ENCODE measurements at regions not wholly inside any gene's neighbourhood (a gene's known extent, or its start where the extent isn't known, plus 50 kb on each side); places are given as distances from the start of the nearest gene placed in this dataset.

GRCh38 chr5:62065050-62065449 lies 241.0 kb upstream of the KIF2A start:
- no peaks in the 10 kb centered on the region for H3K9me3 ChIP-seq (ENCODE audit: insufficient read depth, low read length, severe bottlenecking)
- H3K9ac ChIP-seq (ENCODE audit: low read depth, low read length): no peak overlapping the region
- DNase-seq: no peak
- H4K20me1 ChIP-seq (ENCODE audit: insufficient read depth, low read length): no peaks in the 10 kb centered on the region
- no peak overlapping the region for H3K27ac ChIP-seq (ENCODE audit: low read length)
- ATAC-seq (ENCODE audit: insufficient read depth, low read depth): no peak
- no peak overlapping the region for H3K4me3 ChIP-seq (ENCODE audit: low read depth in 1 of 2, low read length in 2 of 2)
- no peak overlapping the region for H2AFZ ChIP-seq (ENCODE audit: low read depth, low read length)
- H3K4me1 ChIP-seq (ENCODE audit: insufficient read depth, low read length): no peaks in the 10 kb centered on the region
- H3K36me3 ChIP-seq (ENCODE audit: insufficient read depth, low read length): no peaks in the 10 kb centered on the region
- no peak for TF ChIP-seq EZH2 (IDR thresholded peaks at IDR 0.05; ENCODE audit: borderline replicate concordance, low read depth, low read length, severe bottlenecking)
- TF ChIP-seq, protein P1, sequence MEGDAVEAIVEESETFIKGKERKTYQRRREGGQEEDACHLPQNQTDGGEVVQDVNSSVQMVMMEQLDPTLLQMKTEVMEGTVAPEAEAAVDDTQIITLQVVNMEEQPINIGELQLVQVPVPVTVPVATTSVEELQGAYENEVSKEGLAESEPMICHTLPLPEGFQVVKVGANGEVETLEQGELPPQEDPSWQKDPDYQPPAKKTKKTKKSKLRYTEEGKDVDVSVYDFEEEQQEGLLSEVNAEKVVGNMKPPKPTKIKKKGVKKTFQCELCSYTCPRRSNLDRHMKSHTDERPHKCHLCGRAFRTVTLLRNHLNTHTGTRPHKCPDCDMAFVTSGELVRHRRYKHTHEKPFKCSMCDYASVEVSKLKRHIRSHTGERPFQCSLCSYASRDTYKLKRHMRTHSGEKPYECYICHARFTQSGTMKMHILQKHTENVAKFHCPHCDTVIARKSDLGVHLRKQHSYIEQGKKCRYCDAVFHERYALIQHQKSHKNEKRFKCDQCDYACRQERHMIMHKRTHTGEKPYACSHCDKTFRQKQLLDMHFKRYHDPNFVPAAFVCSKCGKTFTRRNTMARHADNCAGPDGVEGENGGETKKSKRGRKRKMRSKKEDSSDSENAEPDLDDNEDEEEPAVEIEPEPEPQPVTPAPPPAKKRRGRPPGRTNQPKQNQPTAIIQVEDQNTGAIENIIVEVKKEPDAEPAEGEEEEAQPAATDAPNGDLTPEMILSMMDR (IDR thresholded peaks at IDR 0.05; ENCODE audit: borderline replicate concordance, extremely low read depth, low read length, poor library complexity, severe bottlenecking): no peak
- H3K79me2 ChIP-seq (ENCODE audit: insufficient read depth, low read length): no peaks in the 10 kb centered on the region
- H3K27me3 ChIP-seq (ENCODE audit: insufficient read depth, low read length, poor library complexity): peaks cover 7% of the 10 kb centered on the region
- H3K4me2 ChIP-seq (ENCODE audit: insufficient read depth, low read length): no peak overlapping the region

DNA sequence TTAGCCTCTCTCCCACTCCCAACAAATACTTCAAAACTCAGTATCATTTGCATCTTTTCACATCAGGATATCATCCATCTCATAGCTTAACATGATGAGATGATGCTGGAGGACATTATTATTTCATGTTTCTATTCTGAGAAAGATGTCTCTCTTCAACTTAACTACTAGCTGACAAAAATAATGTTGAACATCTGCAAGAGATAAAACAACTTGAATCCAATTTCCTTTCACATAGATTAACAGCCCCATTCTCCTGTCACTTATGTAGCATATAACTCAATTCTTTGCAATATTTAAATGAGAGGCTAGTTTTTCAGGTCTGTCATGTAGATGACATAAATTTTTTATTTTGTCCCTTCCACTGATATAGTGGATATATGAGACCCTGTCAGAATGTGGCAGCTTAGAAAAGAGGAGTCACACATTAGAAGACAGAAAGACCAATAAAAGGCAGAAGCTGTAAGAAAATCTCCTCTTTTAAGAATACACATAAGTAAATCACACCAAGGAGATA lies 239.2 kb upstream of the KIF2A start:
- H4K20me1 ChIP-seq (ENCODE audit: insufficient read depth, low read length): no peaks in the 10 kb centered on the region
- H3K9me3 ChIP-seq (ENCODE audit: insufficient read depth, low read length, severe bottlenecking): no peaks in the 10 kb centered on the region
- H2AFZ ChIP-seq (ENCODE audit: low read depth, low read length): no peak overlapping the region
- H3K9ac ChIP-seq (ENCODE audit: low read depth, low read length): no peak overlapping the region
- no peak overlapping the region for H3K4me3 ChIP-seq (ENCODE audit: low read depth in 1 of 2, low read length in 2 of 2)
- no peaks in the 10 kb centered on the region for H3K79me2 ChIP-seq (ENCODE audit: insufficient read depth, low read length)
- ATAC-seq (ENCODE audit: insufficient read depth, low read depth) (no peak), DNase-seq (no peak)
- H3K4me1 ChIP-seq (ENCODE audit: insufficient read depth, low read length): no peaks in the 10 kb centered on the region
- H3K27ac ChIP-seq (ENCODE audit: low read length): no peak overlapping the region
- H3K27me3 ChIP-seq (ENCODE audit: insufficient read depth, low read length, poor library complexity): peaks cover 7% of the 10 kb centered on the region
- no peaks in the 10 kb centered on the region for H3K36me3 ChIP-seq (ENCODE audit: insufficient read depth, low read length)
- no peak for TF ChIP-seq EZH2 (IDR thresholded peaks at IDR 0.05; ENCODE audit: borderline replicate concordance, low read depth, low read length, severe bottlenecking)
- TF ChIP-seq, protein P1 (IDR thresholded peaks at IDR 0.05; ENCODE audit: borderline replicate concordance, extremely low read depth, low read length, poor library complexity, severe bottlenecking): no peak
- H3K4me2 ChIP-seq (ENCODE audit: insufficient read depth, low read length): no peak overlapping the region

DNA sequence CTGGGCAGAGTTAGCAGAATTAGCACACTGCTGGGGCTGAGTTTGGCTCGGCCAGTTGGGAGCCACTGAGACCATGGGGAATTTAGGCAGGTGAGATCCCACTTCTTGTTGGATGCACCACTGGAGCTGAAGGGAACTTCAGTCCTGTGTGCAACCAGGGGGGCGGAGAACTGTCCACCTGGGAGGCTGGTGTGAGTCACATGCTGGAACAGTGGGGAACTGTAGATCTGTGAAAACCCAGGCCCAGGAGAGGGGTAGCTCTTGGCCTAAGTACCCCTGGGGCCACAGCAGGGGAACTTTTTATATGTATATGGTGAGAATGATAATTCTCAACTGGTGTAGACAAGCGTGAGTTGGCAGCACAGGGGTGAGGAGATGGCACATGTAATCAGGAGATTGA lies 237.5 kb upstream of the KIF2A start:
- Histone ChIP-seq H3K4me1 (ENCODE audit: insufficient read depth, low read length) (no peaks in the 10 kb centered on the region), H3K27me3 (ENCODE audit: insufficient read depth, low read length, poor library complexity) (peaks cover 7% of the 10 kb centered on the region), H3K9ac (ENCODE audit: low read depth, low read length) (no peak overlapping the region), H3K9me3 (ENCODE audit: insufficient read depth, low read length, severe bottlenecking) (no peaks in the 10 kb centered on the region), H4K20me1 (ENCODE audit: insufficient read depth, low read length) (no peaks in the 10 kb centered on the region), H2AFZ (ENCODE audit: low read depth, low read length) (no peak overlapping the region), H3K4me2 (ENCODE audit: insufficient read depth, low read length) (no peak overlapping the region), H3K27ac (ENCODE audit: low read length) (no peak overlapping the region), H3K4me3 (ENCODE audit: low read depth in 1 of 2, low read length in 2 of 2) (no peak overlapping the region), H3K79me2 (ENCODE audit: insufficient read depth, low read length) (no peaks in the 10 kb centered on the region), H3K36me3 (ENCODE audit: insufficient read depth, low read length) (no peaks in the 10 kb centered on the region)
- no peak for ATAC-seq (ENCODE audit: insufficient read depth, low read depth)
- no peak for DNase-seq
- TF ChIP-seq, protein P1 (IDR thresholded peaks at IDR 0.05; ENCODE audit: borderline replicate concordance, extremely low read depth, low read length, poor library complexity, severe bottlenecking): no peak
- TF ChIP-seq EZH2 (IDR thresholded peaks at IDR 0.05; ENCODE audit: borderline replicate concordance, low read depth, low read length, severe bottlenecking): no peak

- no peaks in the 10 kb centered on the region for H4K20me1 ChIP-seq (ENCODE audit: insufficient read depth, low read length)
- H3K4me1 ChIP-seq (ENCODE audit: insufficient read depth, low read length): peaks cover 19% of the 10 kb centered on the region
- no peak overlapping the region for H2AFZ ChIP-seq (ENCODE audit: low read depth, low read length)
- H3K9ac ChIP-seq (ENCODE audit: low read depth, low read length): no peak overlapping the region
- H3K27ac ChIP-seq (ENCODE audit: low read length): no peak overlapping the region
- H3K36me3 ChIP-seq (ENCODE audit: insufficient read depth, low read length): no peaks in the 10 kb centered on the region
- H3K79me2 ChIP-seq (ENCODE audit: insufficient read depth, low read length): no peaks in the 10 kb centered on the region
- ATAC-seq (ENCODE audit: insufficient read depth, low read depth) (no peak), DNase-seq (no peak)
- peak overlapping the region in 1 of 2 experiments; percentile 34; a peak in 2 of 4 replicates for H3K4me3 ChIP-seq (ENCODE audit: low read depth in 1 of 2, low read length in 2 of 2)
- no peaks in the 10 kb centered on the region for H3K9me3 ChIP-seq (ENCODE audit: insufficient read depth, low read length, severe bottlenecking)
- peak overlapping the region; percentile 54 for H3K4me2 ChIP-seq (ENCODE audit: insufficient read depth, low read length)
- TF ChIP-seq, protein P1 (IDR thresholded peaks at IDR 0.05; ENCODE audit: borderline replicate concordance, extremely low read depth, low read length, poor library complexity, severe bottlenecking): no peak
- no peak for TF ChIP-seq EZH2 (IDR thresholded peaks at IDR 0.05; ENCODE audit: borderline replicate concordance, low read depth, low read length, severe bottlenecking)
- peaks cover 3% of the 10 kb centered on the region for H3K27me3 ChIP-seq (ENCODE audit: insufficient read depth, low read length, poor library complexity)
Measured at GRCh38 chr5:62077387-62077786, 228.6 kb upstream of the KIF2A start.
